GM19397 (cell line): ENCODE measurements at regions not wholly inside any gene's neighbourhood (a gene's known extent, or its start where the extent isn't known, plus 50 kb on each side); places are given as distances from the start of the nearest gene placed in this dataset.
"Not testable (repeated sequence)": the region's sequence is repeated elsewhere in the genome, so short reads cannot be mapped to it uniquely, and the experiment has no call there.

Experiments
- ATAC-seq: cut with Tn5 transposase; IDR thresholded peaks from one replicate; pipeline ENCODE4 v1.9.1; 2021; ENCODE audit warnings: mild to moderate bottlenecking, moderate library complexity; ENCODE audit not compliant: unreplicated experiment

- no peak for ATAC-seq
Measured at GRCh38 chr10:36462194-36462593, 663.2 kb upstream of the ANKRD30A start.

- ATAC-seq = not testable (repeated sequence)
Measured at GRCh38 chr10:36458437-36458836, 667.0 kb upstream of the ANKRD30A start.

- no peak for ATAC-seq
Measured at GRCh38 chr10:36457751-36458150, 667.6 kb upstream of the ANKRD30A start.

GRCh38 chr10:36455526-36456133, 669.8 kb upstream of the ANKRD30A start:
- ATAC-seq = no peak

GRCh38 chr10:36452851-36453250, 672.5 kb upstream of the ANKRD30A start:
- ATAC-seq = no peak

DNA sequence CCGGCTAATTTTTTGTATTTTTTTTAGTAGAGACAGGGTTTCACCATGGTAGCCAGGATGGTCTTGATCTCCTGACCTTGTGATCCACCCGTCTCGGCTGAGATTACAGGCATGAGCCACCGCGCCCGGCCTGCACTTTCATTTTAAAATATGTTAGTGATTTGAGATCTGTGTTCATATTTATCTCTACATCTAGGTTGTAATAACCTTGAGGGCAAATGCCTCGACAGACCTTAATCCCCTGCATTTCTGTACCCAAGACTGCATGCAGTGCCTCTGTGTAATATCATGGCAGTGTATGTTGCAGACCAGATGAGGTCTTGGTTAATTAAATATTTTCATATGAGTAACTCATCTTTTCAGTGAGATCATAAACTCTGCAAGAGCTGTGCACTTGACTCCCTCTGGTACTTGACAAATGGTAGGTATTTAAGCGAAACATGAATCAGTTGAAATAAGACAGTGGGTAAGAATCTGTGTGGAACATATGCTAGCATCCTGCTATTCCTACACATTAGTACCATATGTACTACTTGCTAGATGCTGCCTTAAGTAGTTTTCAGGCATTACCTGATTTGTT, 673.9 kb upstream of the ANKRD30A start:
- no peak for ATAC-seq

DNA sequence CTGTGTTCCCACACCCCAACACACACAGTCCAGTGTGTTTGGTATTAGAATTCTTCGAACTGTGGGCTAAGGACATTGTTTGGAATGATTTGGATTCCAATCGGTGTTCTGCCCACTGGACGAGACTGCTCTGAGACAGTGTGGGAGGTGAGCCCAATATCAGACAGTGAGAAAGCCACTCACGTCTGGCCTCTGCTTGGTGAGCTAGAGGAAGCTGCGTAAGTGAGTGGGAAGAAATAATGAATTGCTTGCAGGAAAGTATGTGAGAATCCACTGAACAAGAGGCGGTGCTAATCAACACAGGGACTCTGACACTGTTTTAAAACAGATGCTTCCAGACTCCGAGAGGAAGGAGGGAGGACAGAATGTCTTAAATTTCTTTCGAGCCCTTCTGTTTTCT, 675.0 kb upstream of the ANKRD30A start:
- ATAC-seq = no peak

DNA sequence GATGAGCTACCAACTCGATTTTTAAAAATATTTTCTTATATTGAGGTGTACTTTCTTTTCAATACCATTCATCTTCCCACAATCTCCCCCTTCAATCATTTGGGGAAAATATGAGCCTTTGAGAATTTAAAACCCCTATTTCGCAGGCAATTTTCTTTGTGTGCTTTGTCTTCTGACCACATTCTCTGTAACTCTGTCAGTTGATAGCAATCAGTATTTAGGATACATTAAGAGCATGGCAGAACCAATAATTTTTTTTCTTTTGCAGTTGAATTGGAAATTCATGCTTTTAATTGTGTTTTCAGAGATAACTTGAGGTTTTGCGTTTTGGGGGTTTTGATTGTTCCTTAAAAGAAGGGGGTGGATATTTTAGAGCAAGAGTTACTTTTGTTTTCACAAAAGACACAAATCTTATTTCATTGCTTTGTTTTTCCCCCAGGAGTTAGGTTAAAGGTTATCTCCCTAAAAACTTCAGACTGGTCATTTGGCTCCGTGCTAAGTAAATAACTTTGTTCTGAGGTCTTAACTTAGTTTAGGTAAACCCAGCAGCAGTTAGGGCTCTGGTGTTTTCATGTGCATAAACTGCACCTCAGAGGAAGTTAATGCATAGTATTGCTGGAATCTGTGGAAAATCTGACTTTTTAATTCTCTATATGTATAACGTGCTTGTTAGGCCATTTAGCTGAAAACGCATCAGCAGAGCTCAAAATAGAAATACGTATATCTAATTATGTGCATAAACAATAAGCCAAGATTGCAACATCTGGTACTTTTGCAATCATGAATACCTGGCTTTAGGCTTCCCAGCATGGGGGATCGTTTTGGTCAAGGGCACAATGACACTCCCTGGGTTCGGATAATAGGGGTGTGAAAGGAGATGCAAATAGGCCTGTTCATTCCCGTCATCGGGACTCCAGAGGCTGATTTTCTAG, 676.4 kb upstream of the ANKRD30A start:
- no peak for ATAC-seq

GRCh38 chr10:36446881-36447280, 678.5 kb upstream of the ANKRD30A start:
- no peak for ATAC-seq

GRCh38 chr10:36443233-36443632, 682.2 kb upstream of the ANKRD30A start:
- ATAC-seq = no peak

GRCh38 chr10:36441557-36441956, 683.8 kb upstream of the ANKRD30A start:
- ATAC-seq = no peak

DNA sequence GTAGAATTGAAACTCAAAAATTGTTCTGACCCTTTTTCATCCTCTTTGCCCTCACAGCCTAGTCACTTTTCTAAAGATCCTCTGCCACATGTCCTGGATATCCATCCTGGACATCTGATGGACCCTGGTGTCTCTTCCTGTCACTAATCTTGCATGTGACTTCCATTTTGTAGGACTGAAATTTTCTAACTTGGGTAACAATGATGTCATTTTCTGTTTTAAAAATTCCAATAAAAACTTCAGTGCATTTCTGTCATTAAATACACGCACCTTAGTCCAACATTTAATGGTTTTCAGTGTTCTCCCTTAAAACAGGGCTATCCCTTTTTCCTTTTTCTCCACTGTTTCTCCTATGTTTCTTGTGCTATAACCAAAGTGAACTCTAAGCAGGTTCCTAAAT, 684.9 kb upstream of the ANKRD30A start:
- ATAC-seq = no peak

DNA sequence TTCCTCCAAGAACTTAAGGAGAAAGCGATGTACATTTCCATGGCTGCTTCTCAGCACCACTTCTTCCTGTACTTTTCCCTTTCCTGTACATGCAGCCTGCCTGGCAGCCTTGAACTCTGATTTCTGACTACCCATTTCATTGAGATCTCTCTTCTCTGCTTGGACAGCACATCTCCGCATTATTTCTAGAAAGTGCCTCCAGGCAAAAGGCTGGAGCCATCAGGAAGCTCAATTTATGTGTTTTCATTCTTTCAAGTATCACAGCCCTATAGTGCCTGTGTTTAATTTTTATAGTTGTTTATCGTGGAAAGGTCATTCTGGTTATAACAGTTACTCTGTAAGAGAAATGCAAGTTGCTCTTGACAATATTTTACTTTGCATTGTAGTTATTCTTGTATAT, 688.0 kb upstream of the ANKRD30A start:
- ATAC-seq = no peak

- ATAC-seq = no peak
Measured at GRCh38 chr10:36428507-36428906, 696.9 kb upstream of the ANKRD30A start.

DNA sequence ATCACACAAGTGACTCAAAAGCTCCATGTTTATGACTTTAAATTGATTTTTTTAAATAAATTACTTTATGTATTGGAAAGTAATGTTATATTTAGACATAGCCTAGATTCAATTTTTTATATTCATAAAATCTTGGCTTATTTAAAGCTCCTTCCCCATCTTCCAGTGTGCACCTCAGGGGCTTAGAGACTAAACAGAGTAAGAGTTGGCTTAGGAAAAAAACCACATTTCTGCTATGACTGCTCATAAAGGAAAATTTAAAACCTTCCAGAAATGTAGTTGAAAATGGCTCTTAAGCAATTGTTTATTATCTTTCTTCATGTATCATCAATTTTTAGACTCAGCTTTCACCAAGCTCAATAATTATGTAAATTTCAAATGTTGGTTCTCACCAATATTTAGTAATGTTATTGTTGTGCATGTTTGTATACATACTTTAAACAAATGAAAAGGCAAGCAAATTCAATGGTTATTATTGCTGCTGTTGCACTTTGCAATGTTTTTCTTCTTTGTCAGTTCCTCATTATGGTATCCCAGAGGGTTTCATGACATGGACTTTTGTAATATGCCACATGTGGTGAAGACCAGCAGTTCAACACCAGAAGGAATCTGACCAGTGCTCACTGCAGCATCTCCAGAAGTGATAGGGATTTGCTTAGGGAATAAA, 700.1 kb upstream of the ANKRD30A start:
- ATAC-seq = no peak

GRCh38 chr10:36424502-36424901, 700.9 kb upstream of the ANKRD30A start:
- no peak for ATAC-seq

DNA sequence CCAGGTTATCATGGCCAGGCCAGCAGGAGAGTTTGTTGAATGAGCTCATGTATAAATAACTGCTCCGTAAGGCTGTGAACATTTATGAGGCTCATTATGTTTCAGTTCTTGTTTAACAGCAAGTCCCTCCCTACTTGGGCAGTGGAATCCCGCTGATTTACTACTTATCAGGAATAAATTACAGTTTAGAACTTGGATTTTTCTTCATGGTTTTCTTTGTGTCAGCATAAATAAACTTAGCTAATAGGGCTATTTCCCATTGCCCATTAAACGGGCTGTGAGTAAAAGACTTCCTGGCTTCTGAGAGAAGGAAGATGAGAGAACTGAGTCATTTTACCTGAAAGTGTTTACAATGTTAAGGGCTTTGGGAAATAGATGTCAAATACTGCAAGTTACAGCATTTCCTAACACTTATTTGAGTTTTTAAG, 701.6 kb upstream of the ANKRD30A start:
- ATAC-seq = no peak

GRCh38 chr10:36421992-36422391, 703.4 kb upstream of the ANKRD30A start:
- no peak for ATAC-seq

DNA sequence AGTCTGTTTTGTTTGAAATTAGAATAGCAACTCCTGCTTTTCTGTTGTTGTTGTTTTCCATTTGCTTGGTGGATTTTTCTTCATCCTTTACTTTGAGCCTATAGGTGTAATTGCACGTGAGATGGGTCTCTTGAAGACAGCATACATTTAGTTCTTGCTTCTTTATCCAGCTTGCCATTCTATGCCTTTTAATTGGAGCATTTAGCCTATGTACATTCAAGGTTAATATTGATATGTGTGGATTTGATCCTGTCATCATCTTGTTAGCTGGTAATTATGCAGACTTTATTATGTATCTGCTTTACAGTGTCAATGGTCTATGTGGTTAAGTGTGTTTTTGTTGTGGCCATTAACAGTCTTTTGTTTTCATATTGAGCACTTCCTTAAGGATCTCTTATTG, 708.9 kb upstream of the ANKRD30A start:
- no peak for ATAC-seq

DNA sequence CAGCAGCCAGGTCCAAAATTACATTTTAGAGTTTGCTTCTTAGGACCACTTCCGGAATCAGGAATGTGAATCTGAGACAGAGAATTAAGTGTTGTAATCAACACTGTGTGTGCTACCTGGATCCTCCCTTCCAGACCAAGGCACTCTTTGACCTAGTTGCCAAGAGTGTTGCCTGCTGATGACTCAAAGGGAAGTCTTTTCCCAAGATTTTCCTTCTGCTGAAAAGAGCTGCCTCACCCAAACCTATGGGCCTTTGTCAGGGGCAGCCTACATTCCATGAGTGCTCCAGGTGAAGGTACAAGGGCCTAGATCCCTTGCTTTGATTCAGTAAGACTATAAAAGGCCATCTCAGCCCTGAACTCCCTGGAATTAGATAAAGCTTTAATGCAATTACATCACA, 712.5 kb upstream of the ANKRD30A start:
- ATAC-seq = no peak

GRCh38 chr10:36400238-36400637, 725.2 kb upstream of the ANKRD30A start:
- ATAC-seq = not testable (repeated sequence)
